ENCODE measurements at regions not wholly inside any gene's neighbourhood (a gene's known extent, or its start where the extent isn't known, plus 50 kb on each side); places are given as distances from the start of the nearest gene placed in this dataset.

GRCh38 chr3:178297199-178297598 is 239.0 kb upstream of the KCNMB2 start:
- no peak for TF ChIP-seq CTCF (IDR thresholded peaks at IDR 0.05; ENCODE audit: low read depth, low read length, poor library complexity, severe bottlenecking)
- no peak for TF ChIP-seq EZH2phosphoT487 (IDR thresholded peaks at IDR 0.05; ENCODE audit: borderline replicate concordance, low read length)
